ENCODE measurements at regions not wholly inside any gene's neighbourhood (a gene's known extent, or its start where the extent isn't known, plus 50 kb on each side); places are given as distances from the start of the nearest gene placed in this dataset.

DNA sequence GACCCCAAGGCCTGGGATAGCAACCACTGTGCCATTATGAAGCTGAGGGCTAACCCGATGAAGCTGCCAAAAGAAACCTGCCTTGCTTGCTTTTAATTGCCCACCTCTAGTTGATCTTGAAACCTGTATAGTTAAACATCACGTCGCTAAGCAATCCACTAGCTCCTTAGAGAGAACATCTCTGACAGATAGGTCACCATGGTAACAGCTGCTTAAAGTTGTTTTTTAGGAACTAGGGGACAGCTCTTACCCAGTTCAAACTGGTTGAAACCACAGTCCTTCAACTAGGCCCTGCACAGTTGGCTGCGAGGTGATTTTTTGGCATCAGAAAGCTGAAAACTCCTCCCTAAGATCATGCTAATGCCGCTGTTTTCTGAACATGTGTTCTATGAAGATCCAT is 135.7 kb downstream of the EBLN2 start:
- TF ChIP-seq CTCF (IDR thresholded peaks at IDR 0.05 in 8 of 11, conservative IDR thresholded peaks at IDR 0.05 in 3 of 11) (no peak), POLR2AphosphoS5 (IDR thresholded peaks at IDR 0.05) (no peak), POLR2A (IDR thresholded peaks at IDR 0.05) (no peak)
